ENCODE measurements at regions not wholly inside any gene's neighbourhood (a gene's known extent, or its start where the extent isn't known, plus 50 kb on each side); places are given as distances from the start of the nearest gene placed in this dataset.

DNA sequence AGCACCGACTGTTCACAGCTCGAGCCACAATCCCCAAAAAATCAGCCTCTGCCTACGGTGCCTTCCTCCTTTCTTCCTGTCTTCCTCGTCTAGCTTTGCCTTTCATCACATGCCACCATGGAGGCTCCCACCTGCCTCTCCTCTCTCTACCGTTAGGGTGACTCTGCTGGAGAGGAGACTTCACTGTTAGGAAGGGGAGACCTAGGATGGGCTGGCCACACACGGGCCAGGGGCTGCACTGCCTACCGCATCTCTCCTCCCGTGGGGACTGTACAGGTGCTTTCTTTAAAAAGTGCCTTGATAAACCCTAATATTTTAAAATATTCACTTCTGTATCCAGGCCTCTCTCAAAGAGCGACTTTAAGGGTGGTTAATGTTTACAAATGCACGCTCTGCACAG is 1104.7 kb downstream of the BCL11B start:
- Histone ChIP-seq H3K27ac (no peak overlapping the region), H3K4me1 (no peaks in the 10 kb centered on the region), H3K36me3 (no peaks in the 10 kb centered on the region), H3K4me3 (no peak overlapping the region), H3K27me3 (no peaks in the 10 kb centered on the region), H3K9me3 (peaks cover 0 to 16% (median 0%) of the 10 kb centered on the region in 4 donors)
- TF ChIP-seq POLR2A (IDR thresholded peaks at IDR 0.05), result no peak
- TF ChIP-seq EP300 (IDR thresholded peaks at IDR 0.05), result no peak
- TF ChIP-seq CTCF (IDR thresholded peaks at IDR 0.05), result no peak
- 83 to 88% methylated on average over 10 of the region's 10 CpGs for WGBS, 2 donors
- no peak for DNase-seq (ENCODE audit: low spot score in 2 of 2)

GRCh38 chr14:98167705-98168104 is 1104.3 kb downstream of the BCL11B start:
- Histone ChIP-seq H3K4me1 (no peaks in the 10 kb centered on the region), H3K9me3 (peaks cover 0 to 16% (median 0%) of the 10 kb centered on the region in 4 donors), H3K36me3 (no peaks in the 10 kb centered on the region), H3K27me3 (no peaks in the 10 kb centered on the region), H3K27ac (no peak overlapping the region), H3K4me3 (no peak overlapping the region)
- no peak for DNase-seq (ENCODE audit: low spot score in 2 of 2)
- TF ChIP-seq POLR2A (IDR thresholded peaks at IDR 0.05), result no peak
- no peak for TF ChIP-seq EP300 (IDR thresholded peaks at IDR 0.05)
- no peak for TF ChIP-seq CTCF (IDR thresholded peaks at IDR 0.05)
- WGBS, 2 donors, result 83 to 88% methylated on average over 14 to 15 of the region's 15 CpGs

DNA sequence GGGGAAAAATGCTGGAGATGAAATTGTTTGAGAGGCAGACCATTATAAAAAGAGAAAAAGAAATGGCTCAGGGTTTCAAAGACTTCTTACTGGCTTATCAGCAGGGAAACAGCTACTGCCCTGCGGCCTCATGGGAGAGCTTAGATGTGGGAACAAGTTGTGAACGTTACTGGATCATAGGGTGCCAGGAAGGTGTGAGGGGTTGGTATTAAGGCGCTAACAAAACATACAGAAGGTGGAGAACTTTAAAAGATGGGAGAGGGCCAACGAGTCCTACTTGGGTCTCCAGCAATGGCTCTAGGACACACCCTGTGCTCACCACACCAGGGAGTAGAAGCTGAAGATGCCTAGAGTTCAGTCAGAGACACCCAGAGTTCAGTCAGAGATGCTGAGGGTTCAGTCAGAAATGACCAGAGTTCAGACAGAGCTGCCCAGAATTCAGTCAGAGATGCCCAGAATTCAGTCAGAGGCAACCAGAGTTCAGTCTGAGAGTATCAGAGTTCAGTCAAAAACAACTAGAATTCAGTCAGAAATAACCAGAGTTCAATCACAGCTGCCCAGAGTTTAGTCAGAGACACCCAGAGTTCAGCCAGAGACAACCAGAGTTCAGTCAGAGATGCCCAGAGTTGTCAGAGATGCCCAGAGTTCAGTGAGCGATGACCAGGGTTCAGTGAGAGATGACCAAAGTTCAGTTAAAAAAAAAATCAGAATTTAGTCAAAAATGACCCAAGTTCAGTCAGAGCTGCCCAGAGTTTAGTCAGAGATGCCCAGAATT is 1103.6 kb downstream of the BCL11B start:
- H3K36me3 ChIP-seq, result no peaks in the 10 kb centered on the region
- H3K27me3 ChIP-seq, result no peaks in the 10 kb centered on the region
- peaks cover 0 to 16% (median 0%) of the 10 kb centered on the region in 4 donors for H3K9me3 ChIP-seq
- no peak overlapping the region for H3K4me3 ChIP-seq
- no peak for DNase-seq (ENCODE audit: low spot score in 2 of 2)
- H3K27ac ChIP-seq, result no peak overlapping the region
- whole genome bisulfite sequencing, 2 donors, result 86 to 88% methylated on average over 5 of the region's 5 CpGs
- H3K4me1 ChIP-seq, result no peaks in the 10 kb centered on the region
- TF ChIP-seq EP300 (IDR thresholded peaks at IDR 0.05), result no peak
- TF ChIP-seq CTCF (IDR thresholded peaks at IDR 0.05), result no peak
- no peak for TF ChIP-seq POLR2A (IDR thresholded peaks at IDR 0.05)

DNA sequence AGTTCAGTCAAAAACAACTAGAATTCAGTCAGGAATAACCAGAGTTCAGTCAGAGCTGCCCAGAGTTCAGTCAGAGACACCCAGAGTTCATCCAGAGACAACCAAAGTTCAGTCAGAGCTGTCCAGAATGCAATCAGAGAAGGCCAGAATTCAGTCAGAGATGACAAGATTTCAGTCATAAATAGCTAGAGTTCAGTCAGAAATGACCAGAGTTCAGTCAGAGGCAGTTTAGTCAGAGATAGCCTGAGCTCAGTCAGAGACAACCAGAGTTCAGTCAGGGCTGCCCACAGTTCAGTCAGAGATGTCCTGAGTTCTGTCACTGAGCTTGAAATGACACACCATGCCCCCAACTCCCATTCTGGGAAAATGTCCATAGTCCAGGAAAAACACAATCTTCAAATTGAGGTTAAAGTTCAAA is 1102.8 kb downstream of the BCL11B start:
- Histone ChIP-seq H3K4me3 (no peak overlapping the region), H3K36me3 (no peaks in the 10 kb centered on the region), H3K4me1 (no peaks in the 10 kb centered on the region), H3K9me3 (peaks cover 0 to 16% (median 0%) of the 10 kb centered on the region in 4 donors), H3K27ac (no peak overlapping the region), H3K27me3 (no peaks in the 10 kb centered on the region)
- TF ChIP-seq CTCF (IDR thresholded peaks at IDR 0.05) (no peak), POLR2A (IDR thresholded peaks at IDR 0.05) (no peak), EP300 (IDR thresholded peaks at IDR 0.05) (no peak)
- DNase-seq (ENCODE audit: low spot score in 2 of 2), result no peak

GRCh38 chr14:98170575-98170974 is 1101.4 kb downstream of the BCL11B start:
- Histone ChIP-seq H3K9me3 (peaks cover 0 to 16% (median 0%) of the 10 kb centered on the region in 4 donors), H3K27me3 (no peaks in the 10 kb centered on the region), H3K4me3 (no peak overlapping the region), H3K36me3 (no peaks in the 10 kb centered on the region), H3K27ac (no peak overlapping the region), H3K4me1 (no peaks in the 10 kb centered on the region)
- no peak for TF ChIP-seq EP300 (IDR thresholded peaks at IDR 0.05)
- TF ChIP-seq POLR2A (IDR thresholded peaks at IDR 0.05), result no peak
- TF ChIP-seq CTCF (IDR thresholded peaks at IDR 0.05), result no peak
- 46 to 50% methylated on average over 5 of the region's 5 CpGs for WGBS, 2 donors
- DNase-seq (ENCODE audit: low spot score in 2 of 2), result no peak
